ENCODE measurements at regions not wholly inside any gene's neighbourhood (a gene's known extent, or its start where the extent isn't known, plus 50 kb on each side); places are given as distances from the start of the nearest gene placed in this dataset.

DNA sequence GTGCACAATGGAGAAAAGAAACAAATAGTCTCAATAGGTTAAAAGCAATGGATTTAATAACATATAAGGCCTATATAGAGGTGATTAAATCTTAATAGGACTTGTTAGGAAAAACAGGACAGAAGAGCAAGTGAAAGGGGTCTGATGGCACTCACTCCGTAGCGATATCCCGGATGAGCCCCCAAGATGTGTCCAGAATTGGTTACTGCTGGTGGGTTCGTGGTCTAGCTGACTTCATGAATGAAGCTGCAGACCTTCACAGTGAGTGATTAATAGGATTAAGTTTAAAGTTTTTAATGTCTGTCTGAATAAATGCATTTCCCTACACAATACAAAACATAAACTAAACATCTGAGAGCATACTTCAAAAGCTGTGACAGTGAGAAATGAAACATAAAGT is 110.4 kb upstream of the FAM174A start:
- ChIA-PET CTCF (no interaction called here), POLR2A (no interaction called here)
- TF ChIP-seq, protein P1, sequence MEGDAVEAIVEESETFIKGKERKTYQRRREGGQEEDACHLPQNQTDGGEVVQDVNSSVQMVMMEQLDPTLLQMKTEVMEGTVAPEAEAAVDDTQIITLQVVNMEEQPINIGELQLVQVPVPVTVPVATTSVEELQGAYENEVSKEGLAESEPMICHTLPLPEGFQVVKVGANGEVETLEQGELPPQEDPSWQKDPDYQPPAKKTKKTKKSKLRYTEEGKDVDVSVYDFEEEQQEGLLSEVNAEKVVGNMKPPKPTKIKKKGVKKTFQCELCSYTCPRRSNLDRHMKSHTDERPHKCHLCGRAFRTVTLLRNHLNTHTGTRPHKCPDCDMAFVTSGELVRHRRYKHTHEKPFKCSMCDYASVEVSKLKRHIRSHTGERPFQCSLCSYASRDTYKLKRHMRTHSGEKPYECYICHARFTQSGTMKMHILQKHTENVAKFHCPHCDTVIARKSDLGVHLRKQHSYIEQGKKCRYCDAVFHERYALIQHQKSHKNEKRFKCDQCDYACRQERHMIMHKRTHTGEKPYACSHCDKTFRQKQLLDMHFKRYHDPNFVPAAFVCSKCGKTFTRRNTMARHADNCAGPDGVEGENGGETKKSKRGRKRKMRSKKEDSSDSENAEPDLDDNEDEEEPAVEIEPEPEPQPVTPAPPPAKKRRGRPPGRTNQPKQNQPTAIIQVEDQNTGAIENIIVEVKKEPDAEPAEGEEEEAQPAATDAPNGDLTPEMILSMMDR (IDR thresholded peaks at IDR 0.05; ENCODE audit: insufficient read depth, low read length, missing control alignments), result no peak
- no peak for DNase-seq (ENCODE audit: low read depth, low spot score)
- H3K4me3 ChIP-seq (ENCODE audit: low read depth, low read length), result no peak overlapping the region

GRCh38 chr5:100424017-100424416 is 111.2 kb upstream of the FAM174A start:
- no peak for DNase-seq (ENCODE audit: low read depth, low spot score)
- CTCF ChIA-PET, result no interaction called here
- POLR2A ChIA-PET, result no interaction called here
- TF ChIP-seq, protein P1 (IDR thresholded peaks at IDR 0.05; ENCODE audit: insufficient read depth, low read length, missing control alignments), result no peak
- no peak overlapping the region for H3K4me3 ChIP-seq (ENCODE audit: low read depth, low read length)

GRCh38 chr5:100423330-100423729 is 111.8 kb upstream of the FAM174A start:
- TF ChIP-seq, protein P1 (IDR thresholded peaks at IDR 0.05; ENCODE audit: insufficient read depth, low read length, missing control alignments), result no peak
- no peak for DNase-seq (ENCODE audit: low read depth, low spot score)
- POLR2A ChIA-PET, result no interaction called here
- no peak overlapping the region for H3K4me3 ChIP-seq (ENCODE audit: low read depth, low read length)
- CTCF ChIA-PET, result no interaction called here

- H3K4me3 ChIP-seq (ENCODE audit: low read depth, low read length), result no peak overlapping the region
- CTCF ChIA-PET, result no interaction called here
- POLR2A ChIA-PET, result no interaction called here
- no peak for DNase-seq (ENCODE audit: low read depth, low spot score)
- TF ChIP-seq, protein P1 (IDR thresholded peaks at IDR 0.05; ENCODE audit: insufficient read depth, low read length, missing control alignments), result no peak
Measured at GRCh38 chr5:100421360-100421759, 113.8 kb upstream of the FAM174A start.

GRCh38 chr5:100418231-100418630 is 116.9 kb upstream of the FAM174A start:
- no peak overlapping the region for H3K4me3 ChIP-seq (ENCODE audit: low read depth, low read length)
- TF ChIP-seq, protein P1 (IDR thresholded peaks at IDR 0.05; ENCODE audit: insufficient read depth, low read length, missing control alignments), result no peak
- DNase-seq (ENCODE audit: low read depth, low spot score), result no peak
- CTCF ChIA-PET, result no interaction called here
- POLR2A ChIA-PET, result no interaction called here

DNA sequence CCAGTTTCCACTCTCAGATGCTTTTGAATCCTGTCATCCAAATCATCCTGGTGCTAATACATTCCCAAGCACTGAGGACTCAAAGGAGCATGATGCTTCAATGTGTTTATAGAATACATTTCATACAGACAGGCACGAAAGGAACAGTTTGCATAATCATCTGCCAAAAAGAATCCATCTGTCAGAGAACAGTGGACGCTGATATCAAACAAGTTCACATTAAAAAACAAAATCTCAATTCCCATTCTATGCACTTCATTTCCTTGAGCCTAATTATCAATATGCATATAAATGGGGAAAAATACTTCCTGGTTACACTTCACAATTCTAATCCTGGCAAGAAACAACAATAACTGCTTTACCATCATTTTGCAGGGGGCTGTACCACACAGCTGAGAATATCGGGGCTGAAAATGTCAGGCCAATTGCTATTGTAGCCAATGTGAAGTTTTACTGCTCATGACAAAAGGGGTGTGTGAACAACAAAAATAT is 125.5 kb upstream of the FAM174A start:
- TF ChIP-seq, protein P1 (IDR thresholded peaks at IDR 0.05; ENCODE audit: insufficient read depth, low read length, missing control alignments), result no peak
- no peak for DNase-seq (ENCODE audit: low read depth, low spot score)
- ChIA-PET POLR2A (no interaction called here), CTCF (no interaction called here)
- no peak overlapping the region for H3K4me3 ChIP-seq (ENCODE audit: low read depth, low read length)

Data from AG04449 (cell line).